ENCODE measurements at regions not wholly inside any gene's neighbourhood (a gene's known extent, or its start where the extent isn't known, plus 50 kb on each side); places are given as distances from the start of the nearest gene placed in this dataset.

DNA sequence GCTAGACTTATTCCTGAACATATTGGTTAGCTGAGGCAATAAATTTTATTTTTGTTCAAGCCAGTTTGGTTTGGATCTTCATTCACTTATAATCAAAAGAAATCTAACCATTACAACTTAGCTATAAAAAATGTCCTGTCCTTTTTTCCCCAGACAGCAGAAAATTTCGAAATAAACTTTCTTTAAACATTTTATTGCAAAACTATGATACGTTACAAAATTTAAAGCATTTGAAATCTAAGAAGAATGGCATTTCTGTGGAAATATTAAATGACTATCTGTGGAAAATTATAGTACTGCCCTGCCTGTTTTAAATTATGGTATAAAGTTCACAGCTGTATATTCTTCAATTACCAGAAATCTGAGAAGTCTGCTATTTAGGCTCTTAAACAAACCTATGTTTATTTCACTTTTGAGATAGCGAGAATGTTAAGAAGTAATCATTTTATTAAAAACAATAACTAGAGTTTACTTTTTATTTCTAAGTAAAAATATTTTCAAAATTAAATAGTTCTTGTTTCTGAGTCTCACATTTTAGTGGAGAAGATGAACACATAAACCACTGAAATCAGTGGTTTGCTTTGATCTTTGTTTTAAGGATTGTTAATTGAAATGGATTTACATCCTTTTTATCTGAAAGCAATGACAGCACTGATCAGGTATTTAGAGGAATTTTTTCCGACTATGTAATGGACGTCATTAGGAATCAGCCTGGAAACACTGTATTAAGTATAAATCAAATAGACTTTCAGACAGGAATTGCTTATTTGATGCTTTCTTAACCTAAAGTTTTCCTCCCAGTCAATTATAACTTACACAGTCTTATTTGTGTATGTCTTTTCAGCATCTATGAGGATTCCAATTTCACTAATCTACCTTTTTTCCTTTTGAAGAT, 553.7 kb downstream of the COL12A1 start:
- Histone ChIP-seq H3K4me3 (no peak overlapping the region), H3K27me3 (replicated peaks in 1 of 7) (no peaks in the 10 kb centered on the region), H3K36me3 (no peaks in the 10 kb centered on the region), H3K27ac (no peak overlapping the region), H3K4me1 (no peaks in the 10 kb centered on the region), H3K9me3 (peaks cover 0 to 17% (median 0%) of the 10 kb centered on the region in 8 donors)
- TF ChIP-seq POLR2AphosphoS5 (IDR thresholded peaks at IDR 0.05) (no peak), POLR2A (IDR thresholded peaks at IDR 0.05) (no peak)
- TF ChIP-seq, protein P1, sequence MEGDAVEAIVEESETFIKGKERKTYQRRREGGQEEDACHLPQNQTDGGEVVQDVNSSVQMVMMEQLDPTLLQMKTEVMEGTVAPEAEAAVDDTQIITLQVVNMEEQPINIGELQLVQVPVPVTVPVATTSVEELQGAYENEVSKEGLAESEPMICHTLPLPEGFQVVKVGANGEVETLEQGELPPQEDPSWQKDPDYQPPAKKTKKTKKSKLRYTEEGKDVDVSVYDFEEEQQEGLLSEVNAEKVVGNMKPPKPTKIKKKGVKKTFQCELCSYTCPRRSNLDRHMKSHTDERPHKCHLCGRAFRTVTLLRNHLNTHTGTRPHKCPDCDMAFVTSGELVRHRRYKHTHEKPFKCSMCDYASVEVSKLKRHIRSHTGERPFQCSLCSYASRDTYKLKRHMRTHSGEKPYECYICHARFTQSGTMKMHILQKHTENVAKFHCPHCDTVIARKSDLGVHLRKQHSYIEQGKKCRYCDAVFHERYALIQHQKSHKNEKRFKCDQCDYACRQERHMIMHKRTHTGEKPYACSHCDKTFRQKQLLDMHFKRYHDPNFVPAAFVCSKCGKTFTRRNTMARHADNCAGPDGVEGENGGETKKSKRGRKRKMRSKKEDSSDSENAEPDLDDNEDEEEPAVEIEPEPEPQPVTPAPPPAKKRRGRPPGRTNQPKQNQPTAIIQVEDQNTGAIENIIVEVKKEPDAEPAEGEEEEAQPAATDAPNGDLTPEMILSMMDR (IDR thresholded peaks at IDR 0.05 in 8 of 11, conservative IDR thresholded peaks at IDR 0.05 in 3 of 11): no peak
- no peak for DNase-seq
- 68 to 86% (median 77%) methylated on average over 5 of the region's 5 CpGs for WGBS, 5 donors
- intact Hi-C loops (cut with DNase I; ENCODE audit: low total_unique reads): no loop called here

DNA sequence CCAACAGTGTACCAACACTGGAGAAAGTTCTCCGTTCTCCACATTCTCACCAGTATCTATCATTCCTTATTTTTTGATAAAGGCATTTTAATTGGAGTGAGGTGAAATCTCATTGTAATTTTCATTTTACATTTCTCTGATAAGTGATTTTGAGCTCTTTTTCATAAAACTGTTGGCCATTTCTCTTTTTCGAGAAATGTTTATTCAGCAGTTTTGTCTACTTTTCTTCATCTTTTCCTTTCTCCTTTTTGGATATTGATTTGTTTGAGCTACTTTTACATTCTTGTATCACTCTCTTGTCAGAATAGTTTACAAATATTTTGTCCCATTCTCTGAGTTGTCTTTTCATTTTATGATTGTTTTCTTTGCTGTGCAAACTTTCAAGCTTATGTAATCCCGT, 555.2 kb downstream of the COL12A1 start:
- no peaks in the 10 kb centered on the region for H3K27me3 ChIP-seq (replicated peaks in 1 of 7)
- peaks cover 0 to 28% (median 3%) of the 10 kb centered on the region in 8 donors for H3K9me3 ChIP-seq
- TF ChIP-seq, protein P1 (IDR thresholded peaks at IDR 0.05 in 8 of 11, conservative IDR thresholded peaks at IDR 0.05 in 3 of 11): no peak
- no peak for TF ChIP-seq POLR2A (IDR thresholded peaks at IDR 0.05)
- TF ChIP-seq POLR2AphosphoS5 (IDR thresholded peaks at IDR 0.05): no peak
- H3K4me3 ChIP-seq: no peak overlapping the region
- no peaks in the 10 kb centered on the region for H3K36me3 ChIP-seq
- no peaks in the 10 kb centered on the region for H3K4me1 ChIP-seq
- whole genome bisulfite sequencing, 5 donors: 87 to 96% (median 91%) methylated on average over 3 of the region's 3 CpGs
- H3K27ac ChIP-seq: no peak overlapping the region
- intact Hi-C loops (cut with DNase I; ENCODE audit: low total_unique reads): no loop called here
- no peak for DNase-seq

DNA sequence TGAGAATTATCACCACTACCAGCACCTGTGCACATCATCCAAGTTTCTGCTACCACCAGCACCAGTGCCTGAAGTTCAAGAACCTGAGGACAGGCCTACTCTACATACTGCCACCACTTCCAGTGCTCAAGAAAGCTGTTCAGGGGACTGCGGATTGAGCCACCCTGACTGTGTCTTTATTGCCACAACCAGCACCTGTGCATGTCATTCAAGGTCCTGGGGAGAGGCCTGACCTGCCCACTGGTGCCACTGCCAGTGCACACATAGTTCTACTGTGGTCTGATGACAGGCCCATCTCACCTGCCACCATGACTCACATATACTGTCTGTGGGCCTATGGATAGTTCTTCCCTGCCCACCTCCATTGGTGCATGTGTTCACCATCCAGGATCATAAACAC, 559.4 kb downstream of the COL12A1 start:
- peak; percentile 36 for DNase-seq
- Histone ChIP-seq H3K4me3 (no peak overlapping the region), H3K36me3 (no peaks in the 10 kb centered on the region), H3K9me3 (peaks cover 0 to 28% (median 3%) of the 10 kb centered on the region in 8 donors), H3K27me3 (replicated peaks in 1 of 7) (no peaks in the 10 kb centered on the region), H3K4me1 (no peaks in the 10 kb centered on the region), H3K27ac (no peak overlapping the region)
- 83 to 100% (median 100%) methylated on average over 1 of the region's 1 CpG for WGBS, 5 donors
- intact Hi-C loops (cut with DNase I; ENCODE audit: low total_unique reads): no loop called here
- no peak for TF ChIP-seq POLR2A (IDR thresholded peaks at IDR 0.05)
- TF ChIP-seq, protein P1 (IDR thresholded peaks at IDR 0.05 in 8 of 11, conservative IDR thresholded peaks at IDR 0.05 in 3 of 11): no peak
- TF ChIP-seq POLR2AphosphoS5 (IDR thresholded peaks at IDR 0.05): no peak

DNA sequence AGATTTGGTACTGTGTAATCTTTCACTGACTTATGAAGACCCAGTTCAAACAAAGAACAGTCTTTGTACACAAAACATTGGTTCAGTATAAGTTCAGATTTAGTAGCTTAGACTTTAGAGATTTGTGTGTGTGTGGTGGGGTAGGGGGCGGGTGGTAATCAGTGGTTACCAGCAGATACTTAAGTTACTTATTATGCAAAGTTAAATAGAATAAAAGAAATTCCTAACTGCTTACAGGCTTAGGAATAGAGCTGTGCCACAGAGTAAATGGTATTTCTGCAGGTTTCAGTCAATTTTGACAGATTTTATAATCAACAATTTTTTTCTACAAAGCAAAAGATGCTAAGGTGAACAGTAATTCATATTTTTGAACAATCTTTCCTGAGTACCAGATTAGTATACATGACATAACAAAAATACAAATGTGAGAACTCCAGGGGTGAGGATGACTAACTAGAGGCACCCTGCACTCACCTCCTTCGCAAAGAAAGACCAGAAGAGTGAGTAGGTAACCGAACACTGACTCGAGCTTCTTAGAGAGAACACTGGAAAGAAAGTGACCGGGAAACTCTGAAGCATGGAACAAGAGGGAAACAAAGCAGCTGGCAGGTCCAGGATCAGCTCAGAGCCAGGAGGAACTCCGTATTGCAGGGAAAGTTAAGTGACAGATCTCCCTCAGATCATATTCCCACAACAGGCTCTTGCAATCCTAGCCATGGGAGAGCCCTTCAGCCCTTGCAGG, 560.6 kb downstream of the COL12A1 start:
- peaks cover 0 to 28% (median 3%) of the 10 kb centered on the region in 8 donors for H3K9me3 ChIP-seq
- WGBS, 5 donors: 80 to 86% (median 81%) methylated on average over 6 of the region's 6 CpGs
- no peak overlapping the region for H3K4me3 ChIP-seq
- intact Hi-C loops (cut with DNase I; ENCODE audit: low total_unique reads): no loop called here
- no peak for DNase-seq
- TF ChIP-seq POLR2AphosphoS5 (IDR thresholded peaks at IDR 0.05): no peak
- no peak for TF ChIP-seq POLR2A (IDR thresholded peaks at IDR 0.05)
- TF ChIP-seq, protein P1 (IDR thresholded peaks at IDR 0.05 in 8 of 11, conservative IDR thresholded peaks at IDR 0.05 in 3 of 11): no peak
- no peaks in the 10 kb centered on the region for H3K27me3 ChIP-seq (replicated peaks in 1 of 7)
- no peaks in the 10 kb centered on the region for H3K4me1 ChIP-seq
- no peak overlapping the region for H3K27ac ChIP-seq
- no peaks in the 10 kb centered on the region for H3K36me3 ChIP-seq
